CD14-positive monocyte (primary cell): ENCODE measurements at regions not wholly inside any gene's neighbourhood (a gene's known extent, or its start where the extent isn't known, plus 50 kb on each side); places are given as distances from the start of the nearest gene placed in this dataset.

ENCODE experiments used
- DNase-seq, 3 donors: peaks; one replicate each; pipeline ENCODE4 v3.0.0-alpha.2; 2011 to 2022
- H2AFZ ChIP-seq: 2 replicates; pipeline ENCODE4 v1.6.0; 2012; ENCODE audit warnings: mild to moderate bottlenecking, low read depth, low read length, inconsistent platforms; ENCODE audit not compliant: insufficient read depth, poor library complexity, severe bottlenecking
- H3K27ac ChIP-seq, 2 donors: 1 replicate in 1 of 2; 2 replicates in 1 of 2; pipeline ENCODE4 v1.5.1; 2012 to 2013; ENCODE audit warnings: low read length in 2 of 2, control low read depth in 1 of 2, inconsistent platforms in 1 of 2, low read depth in 1 of 2, mild to moderate bottlenecking in 1 of 2
- H3K27me3 ChIP-seq, 2 donors: one replicate each; pipeline versions ENCODE4 v1.6.0 to v1.6.1; 2011 to 2013; ENCODE audit warnings: low read length in 2 of 2; ENCODE audit not compliant: control insufficient read depth in 2 of 2, insufficient read depth in 2 of 2
- H3K36me3 ChIP-seq, 2 donors: replicated peaks in 1 of 2; 1 replicate in 1 of 2; 2 replicates in 1 of 2; pipeline versions ENCODE4 v1.5.1 to v1.6.1; 2012 to 2013; ENCODE audit warnings: low read length in 2 of 2, control low read depth in 1 of 2, inconsistent platforms in 1 of 2, mild to moderate bottlenecking in 1 of 2; ENCODE audit not compliant: insufficient read depth in 2 of 2, control insufficient read depth in 1 of 2
- H3K4me1 ChIP-seq, 2 donors: 1 replicate in 1 of 2; 2 replicates in 1 of 2; pipeline versions ENCODE4 v1.5.1 to v1.6.1; 2012 to 2013; ENCODE audit warnings: low read length in 2 of 2, control low read depth in 1 of 2, inconsistent platforms in 1 of 2, mild to moderate bottlenecking in 1 of 2, moderate library complexity in 1 of 2; ENCODE audit not compliant: insufficient read depth in 2 of 2, control insufficient read depth in 1 of 2
- H3K4me2 ChIP-seq: replicated peaks from 2 replicates; pipeline ENCODE3; 2012; ENCODE audit warnings: low read length, moderate library complexity, mild to moderate bottlenecking; ENCODE audit not compliant: poor library complexity, severe bottlenecking; ENCODE audit errors: extremely low read depth
- H3K4me3 ChIP-seq, 3 experiments: fragments of 200-600 bp in 1 of 3; sonication (generic) in 1 of 3; replicated peaks in 1 of 3; 1 replicate in 2 of 3; 2 replicates in 1 of 3; pipeline ENCODE4 v1.5.1; 2011 to 2013; ENCODE audit warnings: low read length in 3 of 3, mild to moderate bottlenecking in 3 of 3, control low read depth in 2 of 3, low read depth in 2 of 3, inconsistent platforms in 1 of 3, moderate library complexity in 1 of 3
- H3K79me2 ChIP-seq: 2 replicates; pipeline ENCODE4 v1.6.0; 2012; ENCODE audit warnings: mild to moderate bottlenecking, control low read depth, inconsistent platforms, low read length, moderate library complexity; ENCODE audit not compliant: insufficient read depth
- H3K9ac ChIP-seq: 2 replicates; pipeline ENCODE4 v1.6.0; 2017; ENCODE audit warnings: low read length, mild to moderate bottlenecking; ENCODE audit not compliant: insufficient read depth, poor library complexity, severe bottlenecking
- H3K9me3 ChIP-seq, 2 donors: replicated peaks in 1 of 2; 1 replicate in 1 of 2; 2 replicates in 1 of 2; pipeline versions ENCODE4 v1.5.1 to v1.6.1; 2012 to 2013; ENCODE audit warnings: low read length in 2 of 2, control low read depth in 1 of 2; ENCODE audit not compliant: control insufficient read depth in 1 of 2, insufficient read depth in 1 of 2
- H4K20me1 ChIP-seq: 2 replicates; pipeline ENCODE4 v1.6.0; 2012; ENCODE audit warnings: mild to moderate bottlenecking, low read length, control low read depth, moderate library complexity; ENCODE audit not compliant: insufficient read depth
- H3K27ac Mint-ChIP-seq, 7 donors: one replicate each; pipeline ENCODE4 v1.8.0; 2020; ENCODE audit warnings: mild to moderate bottlenecking in 7 of 7, mixed read lengths in 7 of 7, moderate library complexity in 6 of 7, inconsistent platforms in 2 of 7
- H3K27me3 Mint-ChIP-seq, 3 donors: one replicate each; pipeline ENCODE4 v1.8.0; 2021 to 2022; ENCODE audit warnings: low read depth in 3 of 3, mild to moderate bottlenecking in 3 of 3, mixed read lengths in 3 of 3, moderate library complexity in 3 of 3, inconsistent platforms in 1 of 3
- H3K36me3 Mint-ChIP-seq, 2 donors: one replicate each; pipeline ENCODE4 v1.8.0; 2020; ENCODE audit warnings: mixed read lengths in 2 of 2, inconsistent platforms in 1 of 2, mild to moderate bottlenecking in 1 of 2
- H3K4me1 Mint-ChIP-seq: one replicate; pipeline ENCODE4 v1.8.0; 2020; ENCODE audit warnings: mild to moderate bottlenecking, mixed read lengths
- H3K4me3 Mint-ChIP-seq, 2 donors: one replicate each; pipeline ENCODE4 v1.8.0; 2020; ENCODE audit warnings: mild to moderate bottlenecking in 2 of 2, mixed read lengths in 2 of 2, moderate library complexity in 1 of 2
- H3K9me3 Mint-ChIP-seq, 7 donors: one replicate each; pipeline ENCODE4 v1.8.0; 2020 to 2022; ENCODE audit warnings: mixed read lengths in 7 of 7, mild to moderate bottlenecking in 6 of 7, moderate library complexity in 6 of 7, inconsistent platforms in 2 of 7
- CTCF ChIP-seq: fragments of 200-600 bp; IDR thresholded peaks from one replicate; pipeline ENCODE4 v1.8.0; 2022; ENCODE audit warnings: antibody characterized with exemption, mild to moderate bottlenecking
- WGBS: methylation state at CpG from one replicate; pipeline ENCODE4 v1.1.5; 2013; ENCODE audit warnings: missing lambda C conversion rate; ENCODE audit not compliant: insufficient coverage; 5-methylcytosine and 5-hydroxymethylcytosine counted together
- intact Hi-C, 2 donors: fragments of 100-400 bp; cut with micrococcal nuclease; formaldehyde crosslinking; loops; one replicate each; pipeline versions ENCODE4 v1.15.0 to v1.15.1; 2023

GRCh38 chr4:43766648-43767047, 682.0 kb downstream of the KCTD8 start:
- H3K9me3 ChIP-seq, result peaks cover 0 to 10% of the 10 kb centered on the region in 2 donors
- no peak overlapping the region for H3K27ac Mint-ChIP-seq
- no peaks in the 10 kb centered on the region for H3K4me1 Mint-ChIP-seq
- H3K36me3 Mint-ChIP-seq, result no peaks in the 10 kb centered on the region
- peaks cover 0 to 5% (median 3%) of the 10 kb centered on the region in 7 donors for H3K9me3 Mint-ChIP-seq
- H3K4me3 Mint-ChIP-seq, result no peak overlapping the region
- no peaks in the 10 kb centered on the region for H4K20me1 ChIP-seq
- no peaks in the 10 kb centered on the region for H3K36me3 ChIP-seq
- no peak overlapping the region for H3K27ac ChIP-seq
- H3K4me1 ChIP-seq, result no peaks in the 10 kb centered on the region
- H3K4me2 ChIP-seq, result no peak overlapping the region
- intact Hi-C loops, result no loop called here
- no peak overlapping the region for H3K4me3 ChIP-seq
- H3K27me3 Mint-ChIP-seq, result no peaks in the 10 kb centered on the region
- DNase-seq, result no peak
- H3K9ac ChIP-seq, result no peak overlapping the region
- H2AFZ ChIP-seq, result no peak overlapping the region
- no peaks in the 10 kb centered on the region for H3K27me3 ChIP-seq
- no peaks in the 10 kb centered on the region for H3K79me2 ChIP-seq
- no peak for TF ChIP-seq CTCF

GRCh38 chr4:43776371-43776770, 672.2 kb downstream of the KCTD8 start:
- H3K9me3 ChIP-seq, result no peaks in the 10 kb centered on the region
- Mint-ChIP-seq H3K4me1 (no peaks in the 10 kb centered on the region), H3K27me3 (no peaks in the 10 kb centered on the region), H3K27ac (no peak overlapping the region), H3K36me3 (no peaks in the 10 kb centered on the region), H3K9me3 (no peaks in the 10 kb centered on the region), H3K4me3 (no peak overlapping the region)
- intact Hi-C loops, result no loop called here
- H3K4me2 ChIP-seq, result no peak overlapping the region
- TF ChIP-seq CTCF, result no peak
- H3K27me3 ChIP-seq, result no peaks in the 10 kb centered on the region
- no peaks in the 10 kb centered on the region for H3K79me2 ChIP-seq
- no peak overlapping the region for H3K9ac ChIP-seq
- WGBS, result no CpG with 5 or more reads among the region's 1 CpG
- DNase-seq, result no peak
- no peaks in the 10 kb centered on the region for H3K36me3 ChIP-seq
- no peaks in the 10 kb centered on the region for H3K4me1 ChIP-seq
- no peak overlapping the region for H3K27ac ChIP-seq
- no peaks in the 10 kb centered on the region for H4K20me1 ChIP-seq
- no peak overlapping the region for H3K4me3 ChIP-seq
- H2AFZ ChIP-seq, result no peak overlapping the region
